B cell (primary cell): ENCODE measurements at regions not wholly inside any gene's neighbourhood (a gene's known extent, or its start where the extent isn't known, plus 50 kb on each side); places are given as distances from the start of the nearest gene placed in this dataset.

Experiments
- ATAC-seq: fragments of 200-7000 bp; cut with Tn5 transposase; one replicate; pipeline ENCODE4 v1.10.0; 2021; ENCODE audit warnings: low read depth, mild to moderate bottlenecking, moderate number of reproducible peaks, moderate library complexity
- CTCF ChIA-PET: fragments of 350-600 bp; sonication (Branson Sonifier 250); formaldehyde crosslinking; loops from one replicate; lab custom pipeline; 2021; ENCODE audit warnings: antibody characterized with exemption, inconsistent platforms; lab: Charles Lee
- POLR2A ChIA-PET: fragments of 350-600 bp; sonication (Branson Sonifier 250); formaldehyde crosslinking; loops from one replicate; lab custom pipeline; 2021; ENCODE audit warnings: antibody characterized with exemption; lab: Charles Lee
- DNase-seq: peaks from one replicate; pipeline ENCODE4 v3.0.0; 2013
- H2AFZ ChIP-seq: 2 replicates; pipeline ENCODE4 v1.6.1; 2012; ENCODE audit warnings: mild to moderate bottlenecking, low read depth, low read length; ENCODE audit not compliant: insufficient read depth, poor library complexity, severe bottlenecking
- H3K27ac ChIP-seq, 2 donors: 1 replicate in 1 of 2; 2 replicates in 1 of 2; pipeline ENCODE4 v1.5.1; 2012 to 2013; ENCODE audit warnings: low read length in 2 of 2, mild to moderate bottlenecking in 2 of 2, moderate library complexity in 1 of 2
- H3K27me3 ChIP-seq, 4 experiments: fragments of 200-600 bp in 1 of 4; sonication (generic) in 1 of 4; replicated peaks in 1 of 4; 1 replicate in 2 of 4; 2 replicates in 2 of 4; pipeline versions ENCODE4 v1.6.1 to v1.7.0; 2013 to 2016; ENCODE audit warnings: low read length in 3 of 4, mild to moderate bottlenecking in 2 of 4, mixed read lengths in 1 of 4, moderate library complexity in 1 of 4; ENCODE audit not compliant: insufficient read depth in 4 of 4, control insufficient read depth in 3 of 4; ENCODE audit errors: control extremely low read depth in 1 of 4
- H3K36me3 ChIP-seq, 2 experiments: replicated peaks in 1 of 2; 1 replicate in 1 of 2; 2 replicates in 1 of 2; pipeline versions ENCODE4 v1.6.1 to v1.7.1; 2013; ENCODE audit warnings: low read length in 1 of 2; ENCODE audit not compliant: insufficient read depth in 2 of 2, control insufficient read depth in 1 of 2; ENCODE audit errors: control extremely low read depth in 1 of 2, extremely low read depth in 1 of 2
- H3K4me1 ChIP-seq, 2 donors: fragments of 200-600 bp in 1 of 2; sonication (generic) in 1 of 2; 1 replicate in 1 of 2; 2 replicates in 1 of 2; pipeline versions ENCODE4 v1.5.1 to v1.6.1; 2013 to 2017; ENCODE audit warnings: low read length in 2 of 2; ENCODE audit not compliant: control insufficient read depth in 2 of 2, insufficient read depth in 2 of 2
- H3K4me2 ChIP-seq: replicated peaks from 2 replicates; pipeline ENCODE3; 2012; ENCODE audit warnings: mild to moderate bottlenecking, low read depth, low read length; ENCODE audit not compliant: poor library complexity, severe bottlenecking
- H3K4me3 ChIP-seq, 5 experiments: fragments of 200-600 bp in 1 of 5; sonication (generic) in 1 of 5; 1 replicate in 3 of 5; 2 replicates in 2 of 5; pipeline versions ENCODE4 v1.5.1 to v1.7.0; 2011 to 2016; ENCODE audit warnings: low read length in 4 of 5, mild to moderate bottlenecking in 4 of 5, low read depth in 2 of 5, control low read depth in 1 of 5, moderate library complexity in 1 of 5; ENCODE audit not compliant: insufficient read depth in 1 of 5; ENCODE audit errors: control extremely low read depth in 1 of 5, extremely low read depth in 1 of 5
- H3K79me2 ChIP-seq: fragments of 200-600 bp; sonication (generic); one replicate; pipeline ENCODE4 v1.6.0; 2016; ENCODE audit warnings: low read length; ENCODE audit not compliant: control insufficient read depth, insufficient read depth
- H3K9ac ChIP-seq: fragments of 200-600 bp; sonication (generic); 2 replicates; pipeline ENCODE4 v1.6.1; 2017; ENCODE audit warnings: mild to moderate bottlenecking, low read length, moderate library complexity
- H3K9me3 ChIP-seq, 3 donors: one replicate each; pipeline versions ENCODE4 v1.6.1 to v1.7.1; 2013; ENCODE audit warnings: low read length in 2 of 3; ENCODE audit not compliant: control insufficient read depth in 2 of 3, insufficient read depth in 1 of 3; ENCODE audit errors: control extremely low read depth in 1 of 3
- H4K20me1 ChIP-seq: 2 replicates; pipeline ENCODE4 v1.6.0; 2012; ENCODE audit warnings: mild to moderate bottlenecking, low read length; ENCODE audit not compliant: insufficient read depth, control insufficient read depth, poor library complexity, severe bottlenecking
- H3K27ac Mint-ChIP-seq: one replicate; pipeline ENCODE4 v1.8.0; 2021; ENCODE audit warnings: mixed read lengths
- H3K27me3 Mint-ChIP-seq: one replicate; pipeline ENCODE4 v1.8.0; 2021; ENCODE audit warnings: mixed read lengths
- H3K4me1 Mint-ChIP-seq: one replicate; pipeline ENCODE4 v1.8.0; 2021; ENCODE audit warnings: mixed read lengths
- H3K4me3 Mint-ChIP-seq: one replicate; pipeline ENCODE4 v1.8.0; 2021; ENCODE audit warnings: mixed read lengths
- H3K9me3 Mint-ChIP-seq: one replicate; pipeline ENCODE4 v1.8.0; 2022; ENCODE audit warnings: mixed read lengths; ENCODE audit not compliant: insufficient read depth
- EZH2 ChIP-seq: IDR thresholded peaks from 2 replicates; pipeline ENCODE4 v1.6.1; 2012; ENCODE audit warnings: borderline replicate concordance, low read depth, mild to moderate bottlenecking, moderate library complexity, low read length; ENCODE audit not compliant: insufficient read depth, poor library complexity, severe bottlenecking
- WGBS: methylation state at CpG from one replicate; pipeline ENCODE4 v1.1.5; 2013; ENCODE audit warnings: missing lambda C conversion rate; ENCODE audit not compliant: insufficient coverage; 5-methylcytosine and 5-hydroxymethylcytosine counted together
- intact Hi-C: fragments of 100-400 bp; cut with micrococcal nuclease; formaldehyde crosslinking; loops from one replicate; pipeline ENCODE4 v1.10.0; 2022
- TF ChIP-seq, protein P1 (sequence below): fragments of 200-600 bp; IDR thresholded peaks from one replicate; pipeline ENCODE4 v1.8.0; 2022; ENCODE audit warnings: antibody characterized with exemption, mild to moderate bottlenecking

DNA sequence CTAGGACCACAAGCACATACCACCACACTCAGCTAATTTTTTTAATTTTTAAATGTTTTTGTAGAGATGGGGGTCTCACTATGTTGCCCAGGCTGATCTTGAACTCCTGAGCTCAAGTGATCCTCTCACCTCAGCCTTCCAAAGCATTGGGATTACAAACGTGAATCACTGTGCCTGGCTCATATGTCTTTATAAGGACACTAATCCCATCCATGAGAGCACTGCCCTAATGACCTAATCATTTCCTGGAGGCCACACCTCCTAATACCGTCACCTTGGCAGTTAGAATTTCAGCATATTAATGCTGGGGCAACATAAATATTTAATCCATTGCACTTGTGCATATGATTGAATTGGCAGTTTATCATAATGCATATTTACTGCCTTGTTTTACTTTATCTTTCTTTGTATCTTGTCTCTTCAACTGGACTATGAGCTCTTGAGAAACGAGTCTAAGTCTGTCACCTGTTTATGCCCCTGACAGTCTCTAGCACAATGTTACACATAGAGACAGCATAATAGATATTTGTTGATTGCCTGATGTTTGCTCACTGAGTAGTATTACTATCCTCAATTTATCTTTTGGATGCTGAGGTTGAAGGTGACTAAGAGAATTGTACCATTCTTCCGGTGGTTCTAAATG, 172.0 kb downstream of the AASDH start:
- TF ChIP-seq EZH2 = no peak
- TF ChIP-seq, protein P1, sequence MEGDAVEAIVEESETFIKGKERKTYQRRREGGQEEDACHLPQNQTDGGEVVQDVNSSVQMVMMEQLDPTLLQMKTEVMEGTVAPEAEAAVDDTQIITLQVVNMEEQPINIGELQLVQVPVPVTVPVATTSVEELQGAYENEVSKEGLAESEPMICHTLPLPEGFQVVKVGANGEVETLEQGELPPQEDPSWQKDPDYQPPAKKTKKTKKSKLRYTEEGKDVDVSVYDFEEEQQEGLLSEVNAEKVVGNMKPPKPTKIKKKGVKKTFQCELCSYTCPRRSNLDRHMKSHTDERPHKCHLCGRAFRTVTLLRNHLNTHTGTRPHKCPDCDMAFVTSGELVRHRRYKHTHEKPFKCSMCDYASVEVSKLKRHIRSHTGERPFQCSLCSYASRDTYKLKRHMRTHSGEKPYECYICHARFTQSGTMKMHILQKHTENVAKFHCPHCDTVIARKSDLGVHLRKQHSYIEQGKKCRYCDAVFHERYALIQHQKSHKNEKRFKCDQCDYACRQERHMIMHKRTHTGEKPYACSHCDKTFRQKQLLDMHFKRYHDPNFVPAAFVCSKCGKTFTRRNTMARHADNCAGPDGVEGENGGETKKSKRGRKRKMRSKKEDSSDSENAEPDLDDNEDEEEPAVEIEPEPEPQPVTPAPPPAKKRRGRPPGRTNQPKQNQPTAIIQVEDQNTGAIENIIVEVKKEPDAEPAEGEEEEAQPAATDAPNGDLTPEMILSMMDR = no peak
- peaks cover 9% of the 10 kb centered on the region for H3K27me3 Mint-ChIP-seq
- H3K4me3 ChIP-seq = no peak overlapping the region
- H3K27me3 ChIP-seq = no peaks in the 10 kb centered on the region
- WGBS = no CpG with 5 or more reads among the region's 4 CpGs
- ChIA-PET CTCF (no interaction called here), POLR2A (no interaction called here)
- H3K9me3 ChIP-seq = peaks cover 2 to 11% (median 8%) of the 10 kb centered on the region in 3 donors
- H3K4me1 Mint-ChIP-seq = no peaks in the 10 kb centered on the region
- DNase-seq = no peak
- no peaks in the 10 kb centered on the region for H4K20me1 ChIP-seq
- H3K4me1 ChIP-seq = no peaks in the 10 kb centered on the region
- no peak for ATAC-seq
- H2AFZ ChIP-seq = no peak overlapping the region
- no peaks in the 10 kb centered on the region for H3K79me2 ChIP-seq
- no peak overlapping the region for H3K27ac Mint-ChIP-seq
- H3K36me3 ChIP-seq = no peaks in the 10 kb centered on the region
- intact Hi-C loops = no loop called here
- H3K9ac ChIP-seq = no peak overlapping the region
- no peak overlapping the region for H3K4me3 Mint-ChIP-seq
- H3K9me3 Mint-ChIP-seq = peaks cover 8% of the 10 kb centered on the region
- no peak overlapping the region for H3K4me2 ChIP-seq
- no peak overlapping the region for H3K27ac ChIP-seq

DNA sequence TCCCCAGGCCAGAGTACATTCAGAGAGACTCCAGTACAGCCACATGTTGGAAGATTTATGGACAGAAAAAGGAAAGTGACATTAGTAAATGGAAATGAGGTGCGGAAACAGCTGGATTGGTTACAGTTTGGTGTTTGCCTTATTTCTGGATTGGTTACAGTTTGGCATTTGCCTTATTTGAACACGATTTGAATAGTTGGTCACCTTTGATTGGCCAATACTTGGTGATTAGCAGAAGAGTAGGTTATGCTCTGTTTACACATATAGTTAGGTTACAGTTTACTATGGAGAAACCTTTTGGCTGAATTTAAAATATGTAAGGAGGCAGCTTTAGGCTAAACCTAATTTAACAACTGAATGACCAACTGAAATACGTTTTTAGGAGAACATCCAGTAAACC, 173.7 kb downstream of the AASDH start:
- Histone ChIP-seq H2AFZ (no peak overlapping the region), H3K9ac (no peak overlapping the region), H3K4me2 (no peak overlapping the region), H3K9me3 (peaks cover 2 to 11% (median 8%) of the 10 kb centered on the region in 3 donors), H3K27me3 (no peaks in the 10 kb centered on the region), H3K79me2 (no peaks in the 10 kb centered on the region), H3K4me1 (no peaks in the 10 kb centered on the region), H3K4me3 (no peak overlapping the region), H3K27ac (no peak overlapping the region), H4K20me1 (no peaks in the 10 kb centered on the region), H3K36me3 (no peaks in the 10 kb centered on the region)
- H3K27ac Mint-ChIP-seq = no peak overlapping the region
- peaks cover 8% of the 10 kb centered on the region for H3K9me3 Mint-ChIP-seq
- intact Hi-C loops = no loop called here
- no peak overlapping the region for H3K4me3 Mint-ChIP-seq
- ATAC-seq (no peak), DNase-seq (no peak)
- 100% methylated on average over 2 of the region's 3 CpGs for WGBS
- TF ChIP-seq, protein P1 = no peak
- TF ChIP-seq EZH2 = no peak
- CTCF ChIA-PET = no interaction called here
- POLR2A ChIA-PET = no interaction called here
- no peaks in the 10 kb centered on the region for H3K4me1 Mint-ChIP-seq
- peaks cover under 1% of the 10 kb centered on the region for H3K27me3 Mint-ChIP-seq
